Liver (tissue), 3 donors: ENCODE measurements at regions not wholly inside any gene's neighbourhood (a gene's known extent, or its start where the extent isn't known, plus 50 kb on each side); places are given as distances from the start of the nearest gene placed in this dataset.
"Not testable (repeated sequence)": the region's sequence is repeated elsewhere in the genome, so short reads cannot be mapped to it uniquely, and the experiment has no call there.

Source experiments
- FOXA1 ChIP-seq: IDR thresholded peaks from 2 replicates; pipeline ENCODE4 v1.6.1; 2016; ENCODE audit warnings: antibody characterized with exemption
- JUND ChIP-seq, 2 donors: IDR thresholded peaks; 2 replicates each; pipeline ENCODE4 v1.6.1; 2016; ENCODE audit warnings: antibody characterized with exemption in 2 of 2
- RAD21 ChIP-seq, 2 donors: IDR thresholded peaks; 2 replicates each; pipeline ENCODE4 v1.6.1; 2016; ENCODE audit warnings: antibody characterized with exemption in 2 of 2, mild to moderate bottlenecking in 2 of 2
- RXRA ChIP-seq, 2 donors: IDR thresholded peaks; 2 replicates each; pipeline ENCODE4 v1.6.1; 2017 to 2018; ENCODE audit warnings: antibody characterized with exemption in 2 of 2, mild to moderate bottlenecking in 1 of 2
- TAF1 ChIP-seq: conservative IDR thresholded peaks from 2 replicates; pipeline ENCODE4 v1.6.1; 2016; ENCODE audit warnings: antibody characterized with exemption, mild to moderate bottlenecking
- ZBTB33 ChIP-seq: IDR thresholded peaks from 2 replicates; pipeline ENCODE4 v1.6.1; 2016; ENCODE audit warnings: antibody characterized with exemption
- TF ChIP-seq, protein P1 (sequence below): fragments of 150-350 bp; IDR thresholded peaks from 2 replicates; pipeline ENCODE4 v1.5.1; 2017; ENCODE audit warnings: improper control_type of control experiment, low read depth, low read length; ENCODE audit not compliant: missing input control
- TF ChIP-seq, protein P2 (sequence below): IDR thresholded peaks from 2 replicates; pipeline ENCODE4 v1.6.1; 2016; ENCODE audit warnings: antibody characterized with exemption, mild to moderate bottlenecking
- TF ChIP-seq, protein P3 (sequence below): IDR thresholded peaks from 2 replicates; pipeline ENCODE4 v1.6.1; 2016; ENCODE audit warnings: antibody characterized with exemption
- donor health status: healthy.
- donor health status: healthy.

GRCh38 chr21:10328646-10329045, 192.7 kb upstream of the TPTE start:
- TF ChIP-seq RAD21 (IDR thresholded peaks at IDR 0.05); TAF1; RXRA (IDR thresholded peaks at IDR 0.05); JUND (IDR thresholded peaks at IDR 0.05); FOXA1; ZBTB33: not testable (repeated sequence)
- TF ChIP-seq, protein P1, sequence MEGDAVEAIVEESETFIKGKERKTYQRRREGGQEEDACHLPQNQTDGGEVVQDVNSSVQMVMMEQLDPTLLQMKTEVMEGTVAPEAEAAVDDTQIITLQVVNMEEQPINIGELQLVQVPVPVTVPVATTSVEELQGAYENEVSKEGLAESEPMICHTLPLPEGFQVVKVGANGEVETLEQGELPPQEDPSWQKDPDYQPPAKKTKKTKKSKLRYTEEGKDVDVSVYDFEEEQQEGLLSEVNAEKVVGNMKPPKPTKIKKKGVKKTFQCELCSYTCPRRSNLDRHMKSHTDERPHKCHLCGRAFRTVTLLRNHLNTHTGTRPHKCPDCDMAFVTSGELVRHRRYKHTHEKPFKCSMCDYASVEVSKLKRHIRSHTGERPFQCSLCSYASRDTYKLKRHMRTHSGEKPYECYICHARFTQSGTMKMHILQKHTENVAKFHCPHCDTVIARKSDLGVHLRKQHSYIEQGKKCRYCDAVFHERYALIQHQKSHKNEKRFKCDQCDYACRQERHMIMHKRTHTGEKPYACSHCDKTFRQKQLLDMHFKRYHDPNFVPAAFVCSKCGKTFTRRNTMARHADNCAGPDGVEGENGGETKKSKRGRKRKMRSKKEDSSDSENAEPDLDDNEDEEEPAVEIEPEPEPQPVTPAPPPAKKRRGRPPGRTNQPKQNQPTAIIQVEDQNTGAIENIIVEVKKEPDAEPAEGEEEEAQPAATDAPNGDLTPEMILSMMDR: not testable (repeated sequence)
- TF ChIP-seq, protein P2, sequence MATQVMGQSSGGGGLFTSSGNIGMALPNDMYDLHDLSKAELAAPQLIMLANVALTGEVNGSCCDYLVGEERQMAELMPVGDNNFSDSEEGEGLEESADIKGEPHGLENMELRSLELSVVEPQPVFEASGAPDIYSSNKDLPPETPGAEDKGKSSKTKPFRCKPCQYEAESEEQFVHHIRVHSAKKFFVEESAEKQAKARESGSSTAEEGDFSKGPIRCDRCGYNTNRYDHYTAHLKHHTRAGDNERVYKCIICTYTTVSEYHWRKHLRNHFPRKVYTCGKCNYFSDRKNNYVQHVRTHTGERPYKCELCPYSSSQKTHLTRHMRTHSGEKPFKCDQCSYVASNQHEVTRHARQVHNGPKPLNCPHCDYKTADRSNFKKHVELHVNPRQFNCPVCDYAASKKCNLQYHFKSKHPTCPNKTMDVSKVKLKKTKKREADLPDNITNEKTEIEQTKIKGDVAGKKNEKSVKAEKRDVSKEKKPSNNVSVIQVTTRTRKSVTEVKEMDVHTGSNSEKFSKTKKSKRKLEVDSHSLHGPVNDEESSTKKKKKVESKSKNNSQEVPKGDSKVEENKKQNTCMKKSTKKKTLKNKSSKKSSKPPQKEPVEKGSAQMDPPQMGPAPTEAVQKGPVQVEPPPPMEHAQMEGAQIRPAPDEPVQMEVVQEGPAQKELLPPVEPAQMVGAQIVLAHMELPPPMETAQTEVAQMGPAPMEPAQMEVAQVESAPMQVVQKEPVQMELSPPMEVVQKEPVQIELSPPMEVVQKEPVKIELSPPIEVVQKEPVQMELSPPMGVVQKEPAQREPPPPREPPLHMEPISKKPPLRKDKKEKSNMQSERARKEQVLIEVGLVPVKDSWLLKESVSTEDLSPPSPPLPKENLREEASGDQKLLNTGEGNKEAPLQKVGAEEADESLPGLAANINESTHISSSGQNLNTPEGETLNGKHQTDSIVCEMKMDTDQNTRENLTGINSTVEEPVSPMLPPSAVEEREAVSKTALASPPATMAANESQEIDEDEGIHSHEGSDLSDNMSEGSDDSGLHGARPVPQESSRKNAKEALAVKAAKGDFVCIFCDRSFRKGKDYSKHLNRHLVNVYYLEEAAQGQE: not testable (repeated sequence)
- TF ChIP-seq, protein P3, sequence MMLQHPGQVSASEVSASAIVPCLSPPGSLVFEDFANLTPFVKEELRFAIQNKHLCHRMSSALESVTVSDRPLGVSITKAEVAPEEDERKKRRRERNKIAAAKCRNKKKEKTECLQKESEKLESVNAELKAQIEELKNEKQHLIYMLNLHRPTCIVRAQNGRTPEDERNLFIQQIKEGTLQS: not testable (repeated sequence)
